ENCODE measurements at regions not wholly inside any gene's neighbourhood (a gene's known extent, or its start where the extent isn't known, plus 50 kb on each side); places are given as distances from the start of the nearest gene placed in this dataset.

DNA sequence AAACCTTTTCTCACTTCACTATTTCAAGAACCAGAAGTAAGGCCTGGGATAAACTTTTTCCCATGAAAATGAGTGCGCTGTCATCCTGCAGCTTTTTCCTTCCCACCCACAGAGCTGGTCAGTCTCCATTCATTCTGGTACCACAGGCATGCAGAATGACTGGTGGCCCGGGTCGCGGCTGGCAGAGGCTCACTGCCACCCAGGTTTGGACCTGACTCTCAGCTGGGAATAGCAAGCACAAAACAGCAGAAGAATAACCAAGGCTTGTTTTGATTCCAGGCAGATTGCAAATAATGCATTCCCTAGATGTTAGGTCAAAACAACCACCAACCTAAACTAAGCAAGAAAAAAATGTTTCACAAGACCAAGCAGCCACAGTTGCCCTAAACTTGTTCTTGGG, 190.5 kb upstream of the NRP1 start:
- no peak for TF ChIP-seq POLR2A (IDR thresholded peaks at IDR 0.05)
- TF ChIP-seq, protein P1, sequence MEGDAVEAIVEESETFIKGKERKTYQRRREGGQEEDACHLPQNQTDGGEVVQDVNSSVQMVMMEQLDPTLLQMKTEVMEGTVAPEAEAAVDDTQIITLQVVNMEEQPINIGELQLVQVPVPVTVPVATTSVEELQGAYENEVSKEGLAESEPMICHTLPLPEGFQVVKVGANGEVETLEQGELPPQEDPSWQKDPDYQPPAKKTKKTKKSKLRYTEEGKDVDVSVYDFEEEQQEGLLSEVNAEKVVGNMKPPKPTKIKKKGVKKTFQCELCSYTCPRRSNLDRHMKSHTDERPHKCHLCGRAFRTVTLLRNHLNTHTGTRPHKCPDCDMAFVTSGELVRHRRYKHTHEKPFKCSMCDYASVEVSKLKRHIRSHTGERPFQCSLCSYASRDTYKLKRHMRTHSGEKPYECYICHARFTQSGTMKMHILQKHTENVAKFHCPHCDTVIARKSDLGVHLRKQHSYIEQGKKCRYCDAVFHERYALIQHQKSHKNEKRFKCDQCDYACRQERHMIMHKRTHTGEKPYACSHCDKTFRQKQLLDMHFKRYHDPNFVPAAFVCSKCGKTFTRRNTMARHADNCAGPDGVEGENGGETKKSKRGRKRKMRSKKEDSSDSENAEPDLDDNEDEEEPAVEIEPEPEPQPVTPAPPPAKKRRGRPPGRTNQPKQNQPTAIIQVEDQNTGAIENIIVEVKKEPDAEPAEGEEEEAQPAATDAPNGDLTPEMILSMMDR (IDR thresholded peaks at IDR 0.05), result no peak
